ENCODE measurements at regions not wholly inside any gene's neighbourhood (a gene's known extent, or its start where the extent isn't known, plus 50 kb on each side); places are given as distances from the start of the nearest gene placed in this dataset.

- no peak overlapping the region for H2BK20ac ChIP-seq (ENCODE audit: low read depth, low read length)
- CTCF ChIA-PET = no interaction called here
- H3K18ac ChIP-seq (ENCODE audit: low read depth, low read length) = no peak overlapping the region
- no TSS peak for BruUV-seq (replicated peaks)
- H3K27ac ChIP-seq (ENCODE audit: insufficient read depth, low read length) = no peak overlapping the region
- H3K14ac ChIP-seq (replicated peaks; ENCODE audit: low read depth, low read length) = no peak overlapping the region
- dilution Hi-C loops (cut with HindIII; ENCODE audit: low sequenced_read_pairs, unreplicated experiment) (no loop called here), in situ Hi-C loops (cut with MboI; ENCODE audit: low sequenced_read_pairs) (no loop called here), intact Hi-C loops (cut with micrococcal nuclease) (no loop called here)
- H3K36me3 ChIP-seq (ENCODE audit: control insufficient read depth, insufficient read depth, low read length) = no peaks in the 10 kb centered on the region
- no peak overlapping the region for H2AK5ac ChIP-seq (ENCODE audit: low read depth, low read length)
- H2BK120ac ChIP-seq (ENCODE audit: low read depth, low read length) = no peak overlapping the region
- no peak overlapping the region for H2BK15ac ChIP-seq (ENCODE audit: low read depth, low read length)
- H4K8ac ChIP-seq (ENCODE audit: low read depth in 2 of 2, low read length in 2 of 2) = no peak overlapping the region
- no peaks in the 10 kb centered on the region for H3K9me1 ChIP-seq (ENCODE audit: insufficient read depth, low read length)
- ATAC-seq (ENCODE audit: low read depth) (no peak), DNase-seq (no peak)
- no peaks in the 10 kb centered on the region for H4K20me1 ChIP-seq (ENCODE audit: insufficient read depth, low read length)
- no peaks in the 10 kb centered on the region for H3K27me3 ChIP-seq (ENCODE audit: control insufficient read depth, insufficient read depth, low read length)
- no peak for TF ChIP-seq USF2 (IDR thresholded peaks at IDR 0.05; ENCODE audit: low read depth, low read length)
- no peak for TF ChIP-seq FOS (IDR thresholded peaks at IDR 0.05; ENCODE audit: low read depth, low read length)
- no peak for TF ChIP-seq MAZ (IDR thresholded peaks at IDR 0.05; ENCODE audit: borderline replicate concordance, low read depth, low read length)
- no peak for TF ChIP-seq MXI1 (IDR thresholded peaks at IDR 0.05; ENCODE audit: borderline replicate concordance, low read depth, low read length)
- H4K5ac ChIP-seq (ENCODE audit: low read depth, low read length) = no peak overlapping the region
- H3K4me3 ChIP-seq (ENCODE audit: insufficient read depth, low read depth, low read length) = no peak overlapping the region
- H3K23ac ChIP-seq (ENCODE audit: low read depth, low read length) = no peak overlapping the region
- no peak overlapping the region for H2BK5ac ChIP-seq (ENCODE audit: low read depth, low read length, poor library complexity, severe bottlenecking)
- H3K4me2 ChIP-seq (ENCODE audit: low read depth, low read length) = no peak overlapping the region
- no peak overlapping the region for H3K9ac ChIP-seq (ENCODE audit: low read depth, low read length)
- POLR2A ChIA-PET (ENCODE audit: unreplicated experiment) = no interaction called here
- H3K4me1 ChIP-seq (ENCODE audit: control insufficient read depth, insufficient read depth, low read length) = no peaks in the 10 kb centered on the region
- H4K91ac ChIP-seq (ENCODE audit: insufficient read depth, low read depth, low read length) = no peak overlapping the region
- no peak overlapping the region for H2AFZ ChIP-seq (replicated peaks; ENCODE audit: low read length, poor library complexity)
- WGBS, 2 experiments (ENCODE audit: extremely low coverage in 2 of 2, insufficient read length in 1 of 2) = no CpG with 5 or more reads among the region's 7 CpGs
- no peak overlapping the region for H2AK9ac ChIP-seq (replicated peaks; ENCODE audit: low read depth, low read length, poor library complexity)
- no peaks in the 10 kb centered on the region for H3K9me3 ChIP-seq (ENCODE audit: control insufficient read depth, insufficient read depth, low read length)
- no peaks in the 10 kb centered on the region for H3K79me1 ChIP-seq (ENCODE audit: low read depth in 1 of 2, low read length in 2 of 2)
- H3K56ac ChIP-seq (ENCODE audit: extremely low read depth, insufficient read depth, low read length) = no peak overlapping the region
- no peak overlapping the region for H3K4ac ChIP-seq (ENCODE audit: low read depth, low read length)
Observed at GRCh38 chr2:164009756-164010337, 274.0 kb upstream of the FIGN start.

Data from IMR-90 (cell line).